ENCODE measurements at regions not wholly inside any gene's neighbourhood (a gene's known extent, or its start where the extent isn't known, plus 50 kb on each side); places are given as distances from the start of the nearest gene placed in this dataset.

GRCh38 chr2:107362993-107363392, 463.7 kb upstream of the RGPD4 start:
- Histone ChIP-seq H2AFZ (ENCODE audit: insufficient read depth, low read depth, low read length, poor library complexity, severe bottlenecking) (no peak overlapping the region), H3K4me2 (replicated peaks; ENCODE audit: extremely low read depth, low read length, poor library complexity, severe bottlenecking) (no peak overlapping the region)
- intact Hi-C loops (cut with micrococcal nuclease), result no loop called here

GRCh38 chr2:107363806-107364205, 462.9 kb upstream of the RGPD4 start:
- Histone ChIP-seq H3K27ac (ENCODE audit: low read depth in 1 of 2, low read length in 2 of 2) (no peak overlapping the region), H3K4me1 (ENCODE audit: control insufficient read depth in 1 of 2, insufficient read depth in 2 of 2, low read length in 2 of 2) (no peaks in the 10 kb centered on the region), H3K27me3 (ENCODE audit: control insufficient read depth in 2 of 2, insufficient read depth in 2 of 2, low read length in 2 of 2) (no peaks in the 10 kb centered on the region), H3K9me3 (replicated peaks in 1 of 2; ENCODE audit: control insufficient read depth in 1 of 2, insufficient read depth in 1 of 2, low read length in 2 of 2) (no peaks in the 10 kb centered on the region), H3K36me3 (replicated peaks in 1 of 2; ENCODE audit: control insufficient read depth in 1 of 2, insufficient read depth in 2 of 2, low read length in 2 of 2) (no peaks in the 10 kb centered on the region), H3K4me2 (replicated peaks; ENCODE audit: extremely low read depth, low read length, poor library complexity, severe bottlenecking) (no peak overlapping the region), H4K20me1 (ENCODE audit: insufficient read depth, low read length) (no peaks in the 10 kb centered on the region), H3K79me2 (ENCODE audit: insufficient read depth, low read length) (no peaks in the 10 kb centered on the region), H3K9ac (ENCODE audit: insufficient read depth, low read length, poor library complexity, severe bottlenecking) (no peak overlapping the region), H2AFZ (ENCODE audit: insufficient read depth, low read depth, low read length, poor library complexity, severe bottlenecking) (no peak overlapping the region), H3K4me3 (replicated peaks in 1 of 3; ENCODE audit: low read depth in 2 of 3, low read length in 3 of 3) (no peak overlapping the region)
- H3K27me3 Mint-ChIP-seq (ENCODE audit: low read depth in 3 of 3), result no peaks in the 10 kb centered on the region
- no peak for DNase-seq
- H3K36me3 Mint-ChIP-seq, result no peaks in the 10 kb centered on the region
- TF ChIP-seq CTCF (IDR thresholded peaks at IDR 0.05), result no peak
- H3K27ac Mint-ChIP-seq, result no peak overlapping the region
- H3K4me3 Mint-ChIP-seq, result no peak overlapping the region
- H3K4me1 Mint-ChIP-seq, result no peaks in the 10 kb centered on the region
- 100% methylated on average over 2 of the region's 2 CpGs for WGBS (ENCODE audit: insufficient coverage)
- intact Hi-C loops (cut with micrococcal nuclease), result no loop called here
- H3K9me3 Mint-ChIP-seq, result peaks cover 0 to 18% (median 6%) of the 10 kb centered on the region in 7 donors

More at GRCh38 chr2:107362993-107363392, 463.7 kb upstream of the RGPD4 start:
- H3K27me3 ChIP-seq (ENCODE audit: control insufficient read depth in 2 of 2, insufficient read depth in 2 of 2, low read length in 2 of 2), result no peaks in the 10 kb centered on the region
- Mint-ChIP-seq H3K36me3 (no peaks in the 10 kb centered on the region), H3K27ac (no peak overlapping the region), H3K9me3 (peaks cover 0 to 12% (median 6%) of the 10 kb centered on the region in 7 donors), H3K4me1 (no peaks in the 10 kb centered on the region), H3K27me3 (ENCODE audit: low read depth in 3 of 3) (no peaks in the 10 kb centered on the region), H3K4me3 (no peak overlapping the region)
- no peaks in the 10 kb centered on the region for H3K9me3 ChIP-seq (replicated peaks in 1 of 2; ENCODE audit: control insufficient read depth in 1 of 2, insufficient read depth in 1 of 2, low read length in 2 of 2)
- DNase-seq, result no peak
- H3K4me3 ChIP-seq (replicated peaks in 1 of 3; ENCODE audit: low read depth in 2 of 3, low read length in 3 of 3), result no peak overlapping the region
- H3K9ac ChIP-seq (ENCODE audit: insufficient read depth, low read length, poor library complexity, severe bottlenecking), result no peak overlapping the region
- no peaks in the 10 kb centered on the region for H3K36me3 ChIP-seq (replicated peaks in 1 of 2; ENCODE audit: control insufficient read depth in 1 of 2, insufficient read depth in 2 of 2, low read length in 2 of 2)
- no peaks in the 10 kb centered on the region for H3K4me1 ChIP-seq (ENCODE audit: control insufficient read depth in 1 of 2, insufficient read depth in 2 of 2, low read length in 2 of 2)
- H3K27ac ChIP-seq (ENCODE audit: low read depth in 1 of 2, low read length in 2 of 2), result no peak overlapping the region
- WGBS (ENCODE audit: insufficient coverage), result no CpG with 5 or more reads among the region's 1 CpG
- H3K79me2 ChIP-seq (ENCODE audit: insufficient read depth, low read length), result no peaks in the 10 kb centered on the region
- TF ChIP-seq CTCF (IDR thresholded peaks at IDR 0.05), result no peak
- no peaks in the 10 kb centered on the region for H4K20me1 ChIP-seq (ENCODE audit: insufficient read depth, low read length)

All from CD14-positive monocyte (primary cell).